Right lobe of liver (tissue), 6 donors: ENCODE measurements at regions not wholly inside any gene's neighbourhood (a gene's known extent, or its start where the extent isn't known, plus 50 kb on each side); places are given as distances from the start of the nearest gene placed in this dataset.
"Not testable (repeated sequence)": the region's sequence is repeated elsewhere in the genome, so short reads cannot be mapped to it uniquely, and the experiment has no call there.

Experiments
- ATAC-seq, 4 donors: fragments of 200-7000 bp; cut with Tn5 transposase; one replicate each; pipeline ENCODE4 v1.9.1; 2020; ENCODE audit warnings: mild to moderate bottlenecking in 4 of 4, moderate library complexity in 4 of 4
- DNase-seq, 3 donors: peaks; one replicate each; pipeline ENCODE4 v3.0.0-alpha.2; 2020
- H3K27ac ChIP-seq, 3 donors: fragments of 200-600 bp; one replicate each; pipeline ENCODE4 v1.8.0; 2022
- H3K27me3 ChIP-seq, 2 donors: fragments of 200-600 bp; one replicate each; pipeline ENCODE4 v1.8.0; 2022
- H3K36me3 ChIP-seq, 4 donors: fragments of 200-600 bp; sonication (generic) in 1 of 4; one replicate each; pipeline versions ENCODE4 v1.5.1 to v1.8.0; 2017 to 2022; ENCODE audit warnings: control low read depth in 1 of 4
- H3K4me1 ChIP-seq, 4 donors: fragments of 200-600 bp; sonication (generic) in 1 of 4; one replicate each; pipeline versions ENCODE4 v1.5.1 to v1.8.0; 2017 to 2022; ENCODE audit warnings: control low read depth in 1 of 4
- H3K4me3 ChIP-seq, 3 donors: fragments of 200-600 bp; one replicate each; pipeline ENCODE4 v1.8.0; 2022
- H3K9me3 ChIP-seq, 4 donors: fragments of 200-600 bp; sonication (generic) in 1 of 4; one replicate each; pipeline versions ENCODE4 v1.5.1 to v1.8.0; 2017 to 2022; ENCODE audit warnings: control low read depth in 1 of 4
- CTCF ChIP-seq, 4 donors: fragments of 200-600 bp in 3 of 4; fragments of 450-650 bp in 1 of 4; IDR thresholded peaks; one replicate each; pipeline versions ENCODE4 v1.5.1 to v1.8.0; 2016 to 2022; ENCODE audit warnings: antibody characterized with exemption in 4 of 4, mild to moderate bottlenecking in 2 of 4
- POLR2A ChIP-seq: fragments of 450-650 bp; IDR thresholded peaks from one replicate; pipeline ENCODE4 v1.6.1; 2017; ENCODE audit warnings: antibody characterized with exemption, mild to moderate bottlenecking
- WGBS: methylation state at CpG from one replicate; pipeline ENCODE4 v1.1.6; 2018; ENCODE audit warnings: low coverage, low lambda C conversion rate; ENCODE audit not compliant: insufficient coverage; ENCODE audit errors: missing lambda C conversion rate; 5-methylcytosine and 5-hydroxymethylcytosine counted together
- intact Hi-C, 2 donors: fragments of 100-400 bp; cut with DNase I; formaldehyde crosslinking; loops; one replicate each; pipeline versions ENCODE4 v1.11.2 to v1.14.1; 2022
- donor health status: DM: no; HTN: yes; CAD: no.
- donor health status: DM: no; HTN: no; CAD: no.
- donor health status: DM: no; HTN: no; CAD: no.
- donor health status: DM: no; HTN: yes; CAD: no.
- donor health status: DM: no; HTN: yes; CAD: no.

- WGBS, result 49% methylated on average over 6 of the region's 8 CpGs
- no peaks in the 10 kb centered on the region for H3K36me3 ChIP-seq
- intact Hi-C loops, result no loop called here
- H3K4me1 ChIP-seq, result no peaks in the 10 kb centered on the region
- TF ChIP-seq CTCF (IDR thresholded peaks at IDR 0.05), result no peak
- no peak for TF ChIP-seq POLR2A
- no peaks in the 10 kb centered on the region for H3K27me3 ChIP-seq
- H3K27ac ChIP-seq, result no peak overlapping the region
- no peak for DNase-seq
- H3K9me3 ChIP-seq, result no peaks in the 10 kb centered on the region
- ATAC-seq, result no peak
- H3K4me3 ChIP-seq, result no peak overlapping the region
These were observed 72.5 kb upstream of the MRI1 start for GRCh38 chr19:13691569-13692435.

GRCh38 chr19:13689085-13689484, 75.2 kb upstream of the MRI1 start:
- TF ChIP-seq CTCF (IDR thresholded peaks at IDR 0.05) (no peak), POLR2A (no peak)
- intact Hi-C loops, result no loop called here
- Histone ChIP-seq H3K4me3 (no peak overlapping the region), H3K27ac (no peak overlapping the region), H3K9me3 (no peaks in the 10 kb centered on the region), H3K4me1 (no peaks in the 10 kb centered on the region), H3K36me3 (no peaks in the 10 kb centered on the region), H3K27me3 (no peaks in the 10 kb centered on the region)
- ATAC-seq, result no peak
- DNase-seq, result no peak
- 46% methylated on average over 3 of the region's 3 CpGs for WGBS

GRCh38 chr19:13684021-13684420, 80.3 kb upstream of the MRI1 start:
- TF ChIP-seq CTCF (IDR thresholded peaks at IDR 0.05) (no peak), POLR2A (no peak)
- H3K36me3 ChIP-seq, result no peaks in the 10 kb centered on the region
- H3K4me1 ChIP-seq, result no peaks in the 10 kb centered on the region
- no peaks in the 10 kb centered on the region for H3K27me3 ChIP-seq
- no peak overlapping the region for H3K27ac ChIP-seq
- ATAC-seq (no peak), DNase-seq (no peak)
- no peaks in the 10 kb centered on the region for H3K9me3 ChIP-seq
- 75% methylated on average over 1 of the region's 1 CpG for WGBS
- H3K4me3 ChIP-seq, result no peak overlapping the region
- intact Hi-C loops, result no loop called here

DNA sequence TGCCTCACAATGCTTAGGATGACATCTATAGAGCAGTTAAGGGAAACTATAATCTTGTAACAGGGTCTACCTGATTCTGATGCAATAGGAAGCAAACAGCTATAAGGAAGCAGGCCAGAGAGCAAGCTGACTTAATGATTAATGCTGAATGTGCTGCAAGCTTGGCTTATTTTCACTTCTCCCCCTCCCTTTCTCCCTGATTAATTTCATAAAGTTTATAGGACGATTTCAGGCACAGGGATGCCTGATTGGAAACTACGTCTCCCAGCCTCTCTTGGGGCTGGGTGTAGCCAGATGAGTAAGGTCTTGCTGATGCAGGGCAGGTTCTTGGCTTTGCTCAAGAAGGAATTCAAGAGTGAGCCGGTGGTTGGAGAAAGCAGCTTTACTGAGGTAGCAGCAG, 82.8 kb upstream of the MRI1 start:
- DNase-seq (no peak), ATAC-seq (no peak)
- Histone ChIP-seq H3K27ac (no peak overlapping the region), H3K9me3 (no peaks in the 10 kb centered on the region), H3K27me3 (no peaks in the 10 kb centered on the region), H3K36me3 (no peaks in the 10 kb centered on the region), H3K4me3 (no peak overlapping the region), H3K4me1 (no peaks in the 10 kb centered on the region)
- 81% methylated on average over 2 of the region's 3 CpGs for WGBS
- intact Hi-C loops, result no loop called here
- TF ChIP-seq POLR2A, result no peak
- no peak for TF ChIP-seq CTCF (IDR thresholded peaks at IDR 0.05)

DNA sequence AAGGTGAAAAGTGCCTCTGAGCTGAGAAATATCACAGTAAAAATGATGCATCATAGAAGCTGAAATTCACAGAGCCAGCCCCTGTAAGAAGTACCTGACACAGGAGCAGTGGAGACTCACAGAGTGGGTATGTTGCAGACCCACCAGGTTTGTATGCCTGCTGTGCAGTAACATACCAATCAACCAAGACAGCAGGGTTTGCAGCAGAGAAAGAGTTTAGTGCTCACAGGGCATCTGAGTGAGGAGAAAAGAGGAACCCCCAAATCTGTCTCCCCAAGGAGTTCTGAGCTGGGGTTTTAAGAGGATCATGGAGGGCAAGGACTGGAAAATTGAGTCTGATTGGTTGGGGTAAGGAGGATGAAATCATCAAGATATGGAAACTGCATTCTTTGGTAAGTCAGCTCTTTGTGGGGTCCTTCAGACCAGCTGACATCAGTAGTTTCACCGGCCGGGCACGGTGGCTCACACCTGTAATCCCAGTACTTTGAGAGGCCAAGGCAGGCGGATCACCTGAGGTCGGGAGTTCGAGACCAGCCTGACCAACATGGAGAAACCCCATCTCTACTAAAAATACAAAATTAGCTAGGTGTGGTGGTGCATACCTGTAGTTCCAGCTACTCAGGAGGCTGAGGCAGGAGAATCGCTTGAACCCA, 83.5 kb upstream of the MRI1 start:
- H3K27ac ChIP-seq, H3K4me3 ChIP-seq, DNase-seq, ATAC-seq, H3K9me3 ChIP-seq, H3K36me3 ChIP-seq, intact Hi-C loops, H3K27me3 ChIP-seq, H3K4me1 ChIP-seq: not testable (repeated sequence)
- 55% methylated on average over 6 of the region's 7 CpGs for WGBS

DNA sequence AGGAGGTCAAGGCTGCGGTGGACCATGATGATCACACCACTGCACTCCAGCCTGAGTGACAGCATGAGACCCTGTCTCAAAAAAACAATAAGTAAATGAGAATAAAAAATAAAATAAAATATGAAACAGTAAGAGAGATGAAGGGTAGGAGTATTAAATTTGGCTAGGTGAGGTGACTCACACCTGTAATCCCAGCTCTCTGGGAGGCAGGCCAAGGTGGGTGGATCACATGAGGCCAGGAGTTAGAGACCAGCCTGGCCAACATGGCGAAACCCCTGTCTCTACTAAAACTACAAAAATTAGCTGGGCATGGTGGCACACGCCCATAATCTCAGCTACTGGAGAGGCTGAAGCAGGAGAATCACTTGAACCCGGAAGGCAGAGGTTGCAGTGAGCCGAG, 87.4 kb upstream of the MRI1 start:
- ATAC-seq, H3K36me3 ChIP-seq, H3K27me3 ChIP-seq, intact Hi-C loops, H3K9me3 ChIP-seq, H3K4me3 ChIP-seq, H3K27ac ChIP-seq, H3K4me1 ChIP-seq, DNase-seq: not testable (repeated sequence)
- WGBS, result 63% methylated on average over 4 of the region's 5 CpGs

DNA sequence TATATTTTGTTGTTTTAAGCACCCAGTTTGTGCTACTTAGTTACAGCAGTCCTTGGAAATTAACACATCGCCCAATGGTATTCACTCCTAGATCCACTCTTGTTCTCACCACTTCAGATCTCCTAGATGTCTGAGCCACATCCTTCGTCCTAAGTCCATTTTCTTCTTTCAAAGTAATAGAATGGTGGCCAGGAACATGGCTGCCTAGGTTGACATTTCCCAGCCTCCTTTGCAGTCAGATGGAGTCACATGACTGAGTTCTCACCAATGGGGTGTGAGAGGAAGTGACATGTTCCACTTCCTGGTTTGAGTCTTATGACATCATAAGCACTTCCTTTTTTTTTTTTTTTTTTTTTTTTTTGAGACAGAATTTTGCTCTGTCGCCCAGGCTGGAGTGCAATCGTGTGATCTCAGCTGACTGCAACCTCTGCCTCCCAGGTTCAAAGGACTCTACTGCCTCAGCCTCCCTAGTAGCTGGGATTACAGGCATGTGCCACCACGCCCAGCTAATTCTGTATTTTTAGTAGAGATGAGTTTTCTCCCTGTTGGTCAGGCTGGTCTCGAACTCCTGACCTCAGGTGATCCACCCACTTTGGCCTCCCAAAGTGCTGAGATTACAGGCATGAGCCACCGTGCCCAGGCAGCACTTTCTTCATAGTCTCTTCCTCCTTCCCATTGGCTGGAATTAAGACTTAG, 91.7 kb upstream of the MRI1 start:
- H3K27me3 ChIP-seq, DNase-seq, H3K4me3 ChIP-seq, intact Hi-C loops, ATAC-seq, H3K9me3 ChIP-seq, H3K27ac ChIP-seq, H3K36me3 ChIP-seq, H3K4me1 ChIP-seq: not testable (repeated sequence)
- 73% methylated on average over 7 of the region's 7 CpGs for WGBS
